ENCODE measurements at regions not wholly inside any gene's neighbourhood (a gene's known extent, or its start where the extent isn't known, plus 50 kb on each side); places are given as distances from the start of the nearest gene placed in this dataset.
"Not testable (repeated sequence)": the region's sequence is repeated elsewhere in the genome, so short reads cannot be mapped to it uniquely, and the experiment has no call there.

- no peak for DNase-seq (ENCODE audit: low read depth)
Measured at GRCh38 chr5:111995701-111996100, 238.7 kb upstream of the NREP start.

DNA sequence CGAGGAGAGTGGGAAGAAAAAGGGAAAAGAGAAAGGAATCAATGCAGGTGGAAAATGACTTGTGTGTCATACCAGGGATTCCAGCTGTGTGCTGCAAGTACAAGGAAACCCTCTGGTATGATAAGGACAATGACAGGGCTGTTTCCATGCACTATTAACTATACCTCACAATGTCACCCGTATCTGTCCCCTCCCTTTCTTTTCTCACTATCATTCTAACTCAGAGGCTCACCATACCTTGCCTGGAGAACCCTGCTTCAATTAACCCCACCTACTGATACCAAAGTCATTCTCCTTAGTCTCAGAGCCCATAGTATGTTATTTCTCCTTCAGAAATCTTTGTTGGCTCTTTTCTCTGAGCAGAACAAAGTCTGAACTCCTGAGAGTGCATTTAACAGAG lies 236.2 kb upstream of the NREP start:
- no peak for DNase-seq (ENCODE audit: low read depth)

More at GRCh38 chr5:111995701-111996100, 238.7 kb upstream of the NREP start:
- H3K4me3 ChIP-seq (ENCODE audit: low read depth, low read length) = no peak overlapping the region

DNA sequence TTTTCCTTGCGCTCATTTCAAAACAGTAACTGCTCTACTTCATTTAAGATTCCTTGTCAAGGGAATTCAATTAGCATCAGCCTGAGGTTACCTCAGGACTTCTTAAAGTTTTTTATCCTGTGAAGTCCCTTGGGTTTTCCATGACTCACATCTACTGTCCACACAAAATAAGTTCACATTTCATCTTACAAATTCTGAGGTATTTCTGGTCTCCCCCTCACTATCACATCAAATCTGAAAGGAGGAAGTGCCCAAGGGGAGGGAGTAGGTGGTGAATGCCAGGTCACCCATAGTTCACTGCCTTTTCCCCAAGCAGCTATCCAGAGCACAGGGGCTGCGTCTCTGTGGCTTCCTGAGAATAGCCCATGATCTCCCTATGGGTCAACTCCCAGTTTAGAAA lies 227.1 kb upstream of the NREP start:
- DNase-seq (ENCODE audit: low read depth) = peak; percentile 95
- H3K4me3 ChIP-seq (ENCODE audit: low read depth, low read length) = no peak overlapping the region

More for the DNA sequence above, 236.2 kb upstream of the NREP start:
- no peak overlapping the region for H3K4me3 ChIP-seq (ENCODE audit: low read depth, low read length)

- DNase-seq (ENCODE audit: low read depth) = no peak
- H3K4me3 ChIP-seq (ENCODE audit: low read depth, low read length) = no peak overlapping the region
Measured at GRCh38 chr5:111983459-111983858, 226.5 kb upstream of the NREP start.

GRCh38 chr5:111977436-111977829 lies 220.4 kb upstream of the NREP start:
- no peak overlapping the region for H3K4me3 ChIP-seq (ENCODE audit: low read depth, low read length)
- no peak for DNase-seq (ENCODE audit: low read depth)

DNA sequence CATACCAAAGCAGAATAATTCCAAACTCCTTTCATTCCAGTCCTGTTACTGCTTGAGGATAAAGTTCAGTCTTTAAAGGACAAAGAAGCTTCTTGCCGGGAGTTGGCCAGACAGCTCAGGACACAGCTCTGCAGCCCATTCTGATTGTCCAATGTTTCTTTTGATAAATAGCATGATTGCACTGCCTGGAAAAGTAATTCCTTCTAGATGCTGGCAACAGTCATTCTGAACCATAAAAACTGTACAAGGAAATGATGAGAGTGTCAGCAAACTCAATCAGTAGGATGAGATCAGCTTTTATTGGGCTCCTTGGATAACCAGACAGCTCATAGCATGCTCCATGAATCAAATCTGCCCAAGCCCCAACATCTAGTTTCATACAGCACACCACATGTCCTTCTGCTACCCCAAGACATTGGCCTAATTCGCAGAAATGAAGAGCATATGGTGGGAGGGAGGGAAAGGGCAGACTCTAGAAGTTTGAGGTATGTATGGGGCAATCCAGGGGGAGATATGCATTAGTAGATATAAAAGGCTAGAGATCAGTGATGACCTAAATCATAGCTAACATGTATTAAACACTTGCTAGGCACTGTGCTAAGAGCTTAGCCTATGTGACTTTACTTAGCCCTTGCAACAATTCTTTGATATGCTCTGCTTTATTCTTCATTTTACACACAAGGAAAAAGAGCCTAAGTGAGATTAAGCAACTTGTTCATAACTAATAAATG lies 219.9 kb upstream of the NREP start:
- DNase-seq (ENCODE audit: low read depth) = no peak
- H3K4me3 ChIP-seq (ENCODE audit: low read depth, low read length) = no peak overlapping the region

DNA sequence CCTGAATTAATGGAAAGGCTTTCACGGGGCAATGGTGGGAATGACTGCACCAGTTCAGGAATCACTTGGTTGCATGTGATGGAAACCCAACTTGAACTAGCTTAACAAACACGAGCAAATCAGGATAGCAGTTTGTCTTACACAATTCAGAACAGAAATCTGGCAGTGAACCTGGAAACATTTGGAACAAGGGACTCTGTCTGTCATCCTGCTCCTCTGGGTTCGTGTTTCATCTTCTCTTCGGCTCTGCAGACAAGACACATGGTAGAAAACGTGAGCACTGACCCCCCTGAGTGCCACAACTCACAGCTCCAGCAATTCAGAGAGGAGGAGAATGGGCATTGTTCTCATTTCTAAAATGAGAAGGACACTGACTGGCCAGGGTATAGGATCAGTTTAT lies 218.1 kb upstream of the NREP start:
- no peak overlapping the region for H3K4me3 ChIP-seq (ENCODE audit: low read depth, low read length)
- DNase-seq (ENCODE audit: low read depth) = no peak

GRCh38 chr5:111973961-111974360 lies 217.0 kb upstream of the NREP start:
- no peak overlapping the region for H3K4me3 ChIP-seq (ENCODE audit: low read depth, low read length)
- no peak for DNase-seq (ENCODE audit: low read depth)

- H3K4me3 ChIP-seq (ENCODE audit: low read depth, low read length) = no peak overlapping the region
- DNase-seq (ENCODE audit: low read depth) = no peak
Measured at GRCh38 chr5:111972548-111972947, 215.6 kb upstream of the NREP start.

DNA sequence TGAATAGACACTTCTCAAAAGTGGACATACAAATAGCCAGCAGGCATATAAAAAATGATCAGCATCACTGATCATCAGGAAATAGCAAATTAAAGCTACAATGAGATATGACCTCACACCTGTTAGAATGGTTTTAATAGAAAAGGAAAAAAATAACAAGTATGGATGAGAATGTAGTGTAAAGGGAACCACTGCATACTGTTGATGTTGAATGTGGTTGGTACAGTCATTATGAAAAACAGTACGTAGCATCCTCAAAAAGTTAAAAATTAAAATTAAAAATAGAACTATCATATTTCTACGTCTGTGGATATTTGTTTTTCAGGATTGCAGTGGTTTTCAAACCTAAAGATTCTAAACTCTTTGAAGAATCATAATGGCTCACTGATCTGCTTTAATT lies 215.1 kb upstream of the NREP start:
- DNase-seq (ENCODE audit: low read depth) = no peak
- no peak overlapping the region for H3K4me3 ChIP-seq (ENCODE audit: low read depth, low read length)

DNA sequence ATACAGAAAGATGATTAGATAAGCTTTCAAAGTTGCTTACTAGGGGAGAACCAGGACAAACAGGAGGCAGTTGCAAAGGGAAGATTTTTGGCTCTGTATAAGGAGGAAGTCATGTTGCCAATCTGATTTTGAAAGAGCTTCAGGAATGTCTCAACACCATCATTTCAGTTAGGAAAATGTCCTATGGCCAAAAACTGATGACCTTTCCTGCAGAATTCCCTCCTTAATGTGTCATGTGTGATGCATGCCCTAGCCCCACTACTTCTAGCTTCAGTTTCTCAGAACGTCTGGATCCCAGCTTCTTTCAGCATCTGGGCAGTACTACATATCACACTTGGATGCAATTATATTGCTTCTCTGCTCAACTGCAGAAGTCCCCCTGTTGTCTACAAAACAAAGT lies 211.5 kb upstream of the NREP start:
- no peak overlapping the region for H3K4me3 ChIP-seq (ENCODE audit: low read depth, low read length)
- no peak for DNase-seq (ENCODE audit: low read depth)

DNA sequence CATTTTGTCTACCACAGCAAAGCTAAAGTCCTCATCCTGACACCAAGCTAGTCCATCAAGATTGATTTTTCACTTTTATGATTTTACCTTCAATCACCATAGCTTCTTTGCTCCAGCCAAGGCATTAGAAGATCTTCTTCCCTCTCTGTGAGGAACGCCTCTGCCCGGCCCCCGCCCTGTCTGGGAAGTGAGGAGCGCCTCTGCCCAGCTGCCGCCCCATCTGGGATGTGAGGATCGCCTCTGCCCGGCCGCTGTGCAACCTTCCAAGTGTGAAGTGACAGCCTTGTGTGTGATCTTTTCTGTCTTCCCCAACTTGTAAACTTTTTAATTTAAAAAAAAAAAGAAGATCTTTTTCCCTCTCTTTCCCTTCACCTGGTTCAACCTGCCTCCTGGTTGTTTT lies 210.5 kb upstream of the NREP start:
- no peak overlapping the region for H3K4me3 ChIP-seq (ENCODE audit: low read depth, low read length)
- no peak for DNase-seq (ENCODE audit: low read depth)

DNA sequence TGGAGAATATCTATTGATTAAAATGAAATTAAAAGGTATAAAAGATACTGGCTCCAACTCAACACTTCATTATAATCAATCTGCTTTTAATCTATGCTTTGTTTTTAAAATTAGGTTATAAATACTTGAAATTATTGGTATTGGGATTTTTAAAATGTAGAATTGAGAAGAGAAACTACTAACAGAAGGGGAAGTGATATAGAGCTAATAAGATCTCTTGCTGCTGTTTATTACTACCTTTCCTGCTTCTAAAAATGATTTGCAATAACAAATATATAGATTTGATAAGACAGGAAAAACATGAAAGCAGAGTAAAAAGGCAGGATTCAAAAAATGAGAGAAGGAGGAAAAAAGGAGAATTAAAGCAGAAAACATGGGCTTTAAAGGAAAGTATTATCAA lies 209.3 kb upstream of the NREP start:
- no peak for DNase-seq (ENCODE audit: low read depth)
- no peak overlapping the region for H3K4me3 ChIP-seq (ENCODE audit: low read depth, low read length)

GRCh38 chr5:111963555-111963954 lies 206.6 kb upstream of the NREP start:
- H3K4me3 ChIP-seq (ENCODE audit: low read depth, low read length) = no peak overlapping the region
- DNase-seq (ENCODE audit: low read depth) = no peak

DNA sequence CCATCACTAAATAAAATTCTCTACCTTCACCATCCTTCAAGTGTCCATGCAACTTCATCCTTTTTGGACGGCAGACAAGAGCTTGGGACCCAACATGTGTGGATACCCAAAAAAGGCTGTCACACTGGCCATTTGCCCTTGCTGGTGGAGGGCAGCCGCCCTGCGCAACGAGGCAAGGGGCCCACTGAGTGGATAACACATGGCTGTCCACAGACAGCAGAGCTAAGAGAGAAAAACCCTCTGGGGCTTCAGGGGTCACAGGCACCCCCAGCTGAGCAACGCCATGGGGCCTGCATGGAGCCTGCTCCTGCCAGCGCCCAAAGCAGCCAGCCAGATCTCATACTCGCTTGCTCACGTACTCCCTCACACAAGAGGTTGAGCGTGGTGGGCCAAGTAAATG lies 205.9 kb upstream of the NREP start:
- H3K4me3 ChIP-seq (ENCODE audit: low read depth, low read length) = no peak overlapping the region
- no peak for DNase-seq (ENCODE audit: low read depth)

DNA sequence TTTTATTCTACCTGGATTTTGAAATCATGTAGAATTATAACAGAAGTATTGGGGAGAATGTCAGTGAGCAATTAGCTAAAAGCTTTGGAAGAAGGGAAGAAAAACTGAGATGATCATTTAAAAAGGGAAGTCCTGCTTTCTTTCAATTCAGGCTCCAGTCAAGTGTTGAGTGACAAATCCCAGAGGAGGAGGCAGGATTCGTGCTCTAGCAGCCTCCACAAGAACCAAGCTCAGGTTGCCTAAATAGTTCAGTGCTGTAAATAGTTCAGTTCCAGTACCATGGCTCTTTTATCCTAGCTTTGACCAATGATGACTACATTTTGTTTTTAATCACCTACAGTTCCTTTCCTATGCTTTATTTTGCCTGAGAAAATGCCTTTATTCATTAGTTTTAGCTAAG lies 204.9 kb upstream of the NREP start:
- DNase-seq (ENCODE audit: low read depth) = no peak
- H3K4me3 ChIP-seq (ENCODE audit: low read depth, low read length) = no peak overlapping the region

DNA sequence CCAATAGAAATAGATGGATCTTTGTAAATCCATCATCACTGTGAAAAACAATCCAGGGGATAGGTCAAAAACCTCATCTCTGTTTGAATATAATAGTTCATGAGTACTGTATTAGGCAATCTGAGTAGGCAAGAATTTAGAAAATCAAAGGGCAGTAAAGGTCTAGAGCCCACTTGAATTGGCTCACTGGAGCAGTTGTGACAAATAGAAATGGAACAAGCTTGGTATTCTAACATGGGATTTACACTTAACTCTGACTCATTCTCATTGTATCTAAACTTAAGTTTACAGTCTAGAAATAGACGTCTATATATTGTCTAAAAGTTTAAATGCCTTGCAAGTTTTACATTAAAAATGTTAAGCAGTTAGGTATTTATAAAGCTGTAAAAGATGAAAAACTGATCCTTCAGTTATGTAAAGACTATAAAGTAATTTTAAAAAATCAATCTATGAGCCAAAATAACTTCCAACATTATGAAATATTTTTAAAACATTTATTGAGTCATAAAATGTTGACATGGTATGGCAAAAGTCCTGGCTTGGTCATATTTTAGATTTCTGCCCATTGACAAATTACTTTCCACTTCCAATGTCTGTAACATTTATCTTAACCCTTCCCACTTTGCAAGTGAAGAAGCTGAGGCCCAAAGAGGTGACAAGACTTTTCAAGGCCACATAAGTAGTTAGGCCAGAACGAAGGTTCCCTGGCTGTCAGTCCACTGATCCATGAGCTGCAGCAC lies 203.7 kb upstream of the NREP start:
- DNase-seq (ENCODE audit: low read depth) = peak; percentile 68
- no peak overlapping the region for H3K4me3 ChIP-seq (ENCODE audit: low read depth, low read length)

DNA sequence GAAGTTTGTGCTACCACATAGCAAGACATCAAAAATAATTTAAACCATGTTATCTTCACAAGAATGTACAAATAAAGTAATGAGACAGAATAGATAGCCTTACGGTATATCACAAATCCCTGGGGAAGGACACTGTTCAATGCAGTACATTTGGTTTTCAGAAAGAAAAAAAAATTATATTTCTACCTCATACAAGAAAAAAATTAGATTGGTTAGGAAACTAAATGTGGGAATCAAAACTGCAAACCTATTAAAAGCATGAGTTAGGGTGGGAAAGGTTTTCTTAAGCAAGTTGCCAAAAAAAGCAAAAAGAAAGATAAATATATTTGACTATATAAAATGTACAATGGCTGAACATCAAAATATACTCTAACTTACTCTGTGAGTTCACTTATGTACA lies 201.9 kb upstream of the NREP start:
- no peak overlapping the region for H3K4me3 ChIP-seq (ENCODE audit: low read depth, low read length)
- no peak for DNase-seq (ENCODE audit: low read depth)

DNA sequence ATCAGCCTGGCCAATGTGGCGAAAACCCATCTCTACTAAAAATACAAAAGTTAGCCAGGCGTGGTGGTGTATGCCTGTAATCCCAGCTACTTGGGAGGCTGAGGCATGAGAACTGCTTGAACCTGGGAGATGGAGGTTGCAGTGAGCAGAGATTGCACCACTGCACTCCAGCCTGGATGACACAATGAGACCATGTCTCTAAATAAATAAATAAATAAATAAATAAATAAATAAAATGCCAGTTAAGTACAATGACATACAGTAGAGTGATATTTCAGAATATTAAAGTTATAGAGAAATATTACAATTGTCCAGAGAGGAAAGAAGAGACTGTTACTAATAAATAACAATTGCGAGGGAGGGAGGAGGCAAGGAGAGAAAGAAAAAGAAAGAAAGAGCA lies 199.8 kb upstream of the NREP start:
- not testable (repeated sequence) for DNase-seq (ENCODE audit: low read depth); H3K4me3 ChIP-seq (ENCODE audit: low read depth, low read length)

DNA sequence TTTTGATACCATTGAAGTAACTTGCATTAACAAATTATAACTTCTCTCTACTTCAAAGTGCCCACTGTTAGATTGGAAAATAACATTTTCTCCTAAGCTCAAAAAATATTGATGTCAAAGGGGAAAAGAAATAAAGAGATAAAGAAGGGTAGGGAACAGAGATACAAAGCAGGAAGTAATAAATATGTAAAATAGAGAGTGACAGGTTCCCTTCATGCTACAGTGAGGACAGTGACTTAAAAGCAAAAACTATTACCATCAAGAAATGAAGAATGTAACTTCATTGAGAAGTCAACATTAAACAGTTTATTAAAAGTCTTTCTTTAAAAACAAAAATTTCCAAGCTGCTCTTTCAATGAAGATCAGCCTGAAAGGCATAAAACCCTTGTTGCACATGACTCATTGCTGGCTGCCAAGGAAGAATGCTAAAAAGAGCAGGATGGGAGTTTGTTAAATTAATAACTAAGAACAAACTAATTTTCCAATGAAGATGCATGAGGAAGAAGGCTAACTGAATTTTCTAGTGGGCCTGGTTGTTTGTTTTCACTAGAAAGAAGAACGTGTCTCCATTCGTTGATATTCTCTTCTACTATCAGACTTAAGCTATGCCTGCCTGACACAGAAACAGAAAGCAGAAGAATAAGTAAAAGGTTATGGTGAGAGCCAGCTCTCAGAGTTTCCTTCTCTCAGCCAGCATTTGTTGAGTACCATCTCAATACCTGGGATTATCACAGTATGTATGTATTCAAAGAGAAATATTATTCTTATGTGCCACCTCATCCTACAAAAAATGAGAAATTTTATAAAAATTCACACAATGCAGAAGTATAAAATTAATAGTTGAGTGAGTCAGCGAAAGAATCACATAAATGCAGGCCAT lies 197.8 kb upstream of the NREP start:
- DNase-seq (ENCODE audit: low read depth) = no peak
- no peak overlapping the region for H3K4me3 ChIP-seq (ENCODE audit: low read depth, low read length)
